Muscle of arm (tissue), 1 donor: ENCODE measurements at regions not wholly inside any gene's neighbourhood (a gene's known extent, or its start where the extent isn't known, plus 50 kb on each side); places are given as distances from the start of the nearest gene placed in this dataset.
A peak's percentile ranks its signal among the peaks of the same experiment; 100 is the strongest.

Experiments used
- DNase-seq: peaks from one replicate; pipeline ENCODE4 v3.0.0-alpha.2; 2013

- no peak for DNase-seq
Measured at GRCh38 chr20:55783381-55783780, 221.9 kb downstream of the CBLN4 start.

- DNase-seq = no peak
Measured at GRCh38 chr20:55782912-55783253, 222.4 kb downstream of the CBLN4 start.

GRCh38 chr20:55782224-55782911, 223.0 kb downstream of the CBLN4 start:
- DNase-seq = no peak

GRCh38 chr20:55778796-55779195, 226.5 kb downstream of the CBLN4 start:
- DNase-seq = no peak

- DNase-seq = no peak
Measured at GRCh38 chr20:55777641-55778040, 227.7 kb downstream of the CBLN4 start.

- no peak for DNase-seq
Measured at GRCh38 chr20:55776176-55776575, 229.1 kb downstream of the CBLN4 start.

GRCh38 chr20:55774628-55775027, 230.7 kb downstream of the CBLN4 start:
- no peak for DNase-seq

- DNase-seq = no peak
Measured at GRCh38 chr20:55761797-55762196, 243.5 kb downstream of the CBLN4 start.

- peak; percentile 61 for DNase-seq
Measured at GRCh38 chr20:55761100-55761499, 244.2 kb downstream of the CBLN4 start.

- peak; percentile 60 for DNase-seq
Measured at GRCh38 chr20:55760586-55760985, 244.7 kb downstream of the CBLN4 start.

GRCh38 chr20:55755861-55756260, 249.5 kb downstream of the CBLN4 start:
- no peak for DNase-seq

- no peak for DNase-seq
Measured at GRCh38 chr20:55755411-55755810, 249.9 kb downstream of the CBLN4 start.

- DNase-seq = no peak
Measured at GRCh38 chr20:55746723-55747122, 258.6 kb downstream of the CBLN4 start.

GRCh38 chr20:55745840-55746239, 259.5 kb downstream of the CBLN4 start:
- DNase-seq = no peak

- no peak for DNase-seq
Measured at GRCh38 chr20:55744896-55745295, 260.4 kb downstream of the CBLN4 start.

GRCh38 chr20:55741801-55742200, 263.5 kb downstream of the CBLN4 start:
- no peak for DNase-seq

- no peak for DNase-seq
Measured at GRCh38 chr20:55740076-55740475, 265.2 kb downstream of the CBLN4 start.

GRCh38 chr20:55730321-55730720, 275.0 kb downstream of the CBLN4 start:
- no peak for DNase-seq

GRCh38 chr20:55714736-55715135, 290.6 kb downstream of the CBLN4 start:
- DNase-seq = no peak

GRCh38 chr20:55714082-55714481, 291.2 kb downstream of the CBLN4 start:
- no peak for DNase-seq

GRCh38 chr20:55704458-55704857, 300.9 kb downstream of the CBLN4 start:
- no peak for DNase-seq

GRCh38 chr20:55701467-55701866, 303.9 kb downstream of the CBLN4 start:
- DNase-seq = no peak

- DNase-seq = no peak
Measured at GRCh38 chr20:55696520-55696919, 308.8 kb downstream of the CBLN4 start.

- no peak for DNase-seq
Measured at GRCh38 chr20:55693641-55694040, 311.7 kb downstream of the CBLN4 start.

- no peak for DNase-seq
Measured at GRCh38 chr20:55685841-55686240, 319.5 kb downstream of the CBLN4 start.
